Loucy (cell line): ENCODE measurements at regions not wholly inside any gene's neighbourhood (a gene's known extent, or its start where the extent isn't known, plus 50 kb on each side); places are given as distances from the start of the nearest gene placed in this dataset.

ENCODE experiments used
- H2AFZ ChIP-seq: fragments of 200-600 bp; sonication (generic); 2 replicates; pipeline ENCODE4 v1.6.0; 2016; ENCODE audit warnings: antibody characterized with exemption, mild to moderate bottlenecking, low read length, moderate library complexity
- H3F3A ChIP-seq: fragments of 200-600 bp; 2 replicates; pipeline ENCODE4 v1.6.0; 2016; ENCODE audit warnings: antibody characterized with exemption, low read depth, mild to moderate bottlenecking
- H3K27me3 ChIP-seq: fragments of 200-600 bp; sonication (generic); 2 replicates; pipeline ENCODE4 v1.6.1; 2014; ENCODE audit warnings: low read length, mild to moderate bottlenecking; ENCODE audit not compliant: insufficient read depth, poor library complexity, severe bottlenecking
- H3K36me3 ChIP-seq: fragments of 200-600 bp; sonication (generic); 2 replicates; pipeline ENCODE4 v1.6.1; 2016; ENCODE audit warnings: low read length; ENCODE audit not compliant: insufficient read depth
- H3K4me1 ChIP-seq: fragments of 200-600 bp; sonication (generic); 2 replicates; pipeline ENCODE4 v1.5.1; 2014; ENCODE audit warnings: low read length, mild to moderate bottlenecking; ENCODE audit not compliant: insufficient read depth, poor library complexity, severe bottlenecking
- H3K4me2 ChIP-seq: fragments of 200-600 bp; sonication (generic); 2 replicates; pipeline ENCODE4 v1.6.0; 2014; ENCODE audit warnings: antibody characterized with exemption, low read length, low read depth, mild to moderate bottlenecking; ENCODE audit not compliant: poor library complexity, severe bottlenecking
- H3K4me3 ChIP-seq: fragments of 200-600 bp; sonication (generic); 2 replicates; pipeline ENCODE4 v1.5.1; 2014; ENCODE audit warnings: low read length, mild to moderate bottlenecking, mixed read lengths; ENCODE audit not compliant: poor library complexity, severe bottlenecking
- H3K79me2 ChIP-seq: fragments of 200-600 bp; sonication (generic); 2 replicates; pipeline ENCODE4 v1.6.1; 2014; ENCODE audit warnings: low read length; ENCODE audit not compliant: insufficient read depth
- H3K9ac ChIP-seq: fragments of 200-600 bp; sonication (generic); 2 replicates; pipeline ENCODE4 v1.6.0; 2014; ENCODE audit warnings: mild to moderate bottlenecking, low read depth, low read length, moderate library complexity; ENCODE audit not compliant: poor library complexity, severe bottlenecking
- H3K9me2 ChIP-seq: fragments of 200-600 bp; sonication (generic); replicated peaks from 2 replicates; pipeline ENCODE4 v1.6.1; 2016; ENCODE audit warnings: low read depth, low read length, mixed read lengths
- H3K9me3 ChIP-seq: fragments of 200-600 bp; sonication (generic); 2 replicates; pipeline ENCODE4 v1.6.1; 2014; ENCODE audit warnings: mild to moderate bottlenecking, antibody characterized with exemption, low read length, low read depth; ENCODE audit not compliant: insufficient read depth
- H4K20me1 ChIP-seq: fragments of 200-600 bp; sonication (generic); 2 replicates; pipeline ENCODE4 v1.6.0; 2014; ENCODE audit warnings: antibody characterized with exemption, low read length, mild to moderate bottlenecking; ENCODE audit not compliant: insufficient read depth, poor library complexity, severe bottlenecking
- EZH2phosphoT487 ChIP-seq: fragments of 200-600 bp; IDR thresholded peaks from 2 replicates; pipeline ENCODE4 v1.6.1; 2018; ENCODE audit warnings: antibody characterized with exemption, mild to moderate bottlenecking, moderate library complexity, borderline replicate concordance
- TF ChIP-seq, protein P1 (sequence below): fragments of 200-600 bp; sonication (generic); conservative IDR thresholded peaks from 2 replicates; pipeline ENCODE4 v1.5.1; 2014; ENCODE audit warnings: mild to moderate bottlenecking, antibody characterized with exemption, low read length

GRCh38 chr15:31727612-31728011, 302.7 kb upstream of the CHRNA7 start:
- Histone ChIP-seq H3K4me3 (no peak overlapping the region), H3F3A (no peaks in the 10 kb centered on the region), H3K27me3 (no peaks in the 10 kb centered on the region), H3K36me3 (no peaks in the 10 kb centered on the region), H3K9ac (no peak overlapping the region), H3K9me2 (no peaks in the 10 kb centered on the region), H3K79me2 (no peaks in the 10 kb centered on the region), H4K20me1 (no peaks in the 10 kb centered on the region), H3K4me2 (no peak overlapping the region), H3K4me1 (no peaks in the 10 kb centered on the region), H3K9me3 (no peaks in the 10 kb centered on the region), H2AFZ (no peak overlapping the region)
- no peak for TF ChIP-seq EZH2phosphoT487
- TF ChIP-seq, protein P1, sequence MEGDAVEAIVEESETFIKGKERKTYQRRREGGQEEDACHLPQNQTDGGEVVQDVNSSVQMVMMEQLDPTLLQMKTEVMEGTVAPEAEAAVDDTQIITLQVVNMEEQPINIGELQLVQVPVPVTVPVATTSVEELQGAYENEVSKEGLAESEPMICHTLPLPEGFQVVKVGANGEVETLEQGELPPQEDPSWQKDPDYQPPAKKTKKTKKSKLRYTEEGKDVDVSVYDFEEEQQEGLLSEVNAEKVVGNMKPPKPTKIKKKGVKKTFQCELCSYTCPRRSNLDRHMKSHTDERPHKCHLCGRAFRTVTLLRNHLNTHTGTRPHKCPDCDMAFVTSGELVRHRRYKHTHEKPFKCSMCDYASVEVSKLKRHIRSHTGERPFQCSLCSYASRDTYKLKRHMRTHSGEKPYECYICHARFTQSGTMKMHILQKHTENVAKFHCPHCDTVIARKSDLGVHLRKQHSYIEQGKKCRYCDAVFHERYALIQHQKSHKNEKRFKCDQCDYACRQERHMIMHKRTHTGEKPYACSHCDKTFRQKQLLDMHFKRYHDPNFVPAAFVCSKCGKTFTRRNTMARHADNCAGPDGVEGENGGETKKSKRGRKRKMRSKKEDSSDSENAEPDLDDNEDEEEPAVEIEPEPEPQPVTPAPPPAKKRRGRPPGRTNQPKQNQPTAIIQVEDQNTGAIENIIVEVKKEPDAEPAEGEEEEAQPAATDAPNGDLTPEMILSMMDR: no peak

DNA sequence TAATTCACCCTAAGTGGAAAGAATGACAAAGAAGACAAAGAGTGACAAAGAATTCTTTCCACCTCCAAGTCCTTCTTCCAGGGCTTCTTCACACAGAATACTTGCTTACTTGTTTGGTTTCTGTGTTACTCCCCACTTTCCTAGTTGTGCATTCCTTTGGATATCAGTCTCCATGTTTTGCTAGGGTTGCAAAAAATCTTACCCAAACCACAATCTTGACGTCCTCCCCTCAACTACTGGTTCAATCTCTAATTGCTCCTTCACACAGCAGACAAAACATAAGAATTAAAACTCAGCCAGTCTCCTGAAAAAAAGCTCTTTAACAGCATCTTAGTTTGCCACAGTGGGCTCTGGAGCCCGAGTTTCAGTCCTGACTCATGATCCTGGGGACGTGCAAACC, 297.6 kb upstream of the CHRNA7 start:
- H2AFZ ChIP-seq: no peak overlapping the region
- no peaks in the 10 kb centered on the region for H3K27me3 ChIP-seq
- H3K9me2 ChIP-seq: no peaks in the 10 kb centered on the region
- H3K4me1 ChIP-seq: no peaks in the 10 kb centered on the region
- no peaks in the 10 kb centered on the region for H3F3A ChIP-seq
- H3K9me3 ChIP-seq: no peaks in the 10 kb centered on the region
- no peak overlapping the region for H3K4me2 ChIP-seq
- no peaks in the 10 kb centered on the region for H4K20me1 ChIP-seq
- no peaks in the 10 kb centered on the region for H3K79me2 ChIP-seq
- H3K4me3 ChIP-seq: no peak overlapping the region
- TF ChIP-seq EZH2phosphoT487: no peak
- no peaks in the 10 kb centered on the region for H3K36me3 ChIP-seq
- H3K9ac ChIP-seq: no peak overlapping the region

GRCh38 chr15:31733424-31733823, 296.9 kb upstream of the CHRNA7 start:
- Histone ChIP-seq H3K4me1 (no peaks in the 10 kb centered on the region), H3K4me2 (no peak overlapping the region), H2AFZ (no peak overlapping the region), H3K36me3 (no peaks in the 10 kb centered on the region), H4K20me1 (no peaks in the 10 kb centered on the region), H3K9ac (no peak overlapping the region), H3K4me3 (no peak overlapping the region), H3F3A (no peaks in the 10 kb centered on the region), H3K79me2 (no peaks in the 10 kb centered on the region), H3K9me2 (no peaks in the 10 kb centered on the region), H3K9me3 (no peaks in the 10 kb centered on the region), H3K27me3 (no peaks in the 10 kb centered on the region)
- TF ChIP-seq, protein P1: no peak
- TF ChIP-seq EZH2phosphoT487: no peak

GRCh38 chr15:31740203-31740602, 290.1 kb upstream of the CHRNA7 start:
- H3K36me3 ChIP-seq: no peaks in the 10 kb centered on the region
- H3K27me3 ChIP-seq: no peaks in the 10 kb centered on the region
- no peaks in the 10 kb centered on the region for H3F3A ChIP-seq
- no peaks in the 10 kb centered on the region for H3K79me2 ChIP-seq
- H4K20me1 ChIP-seq: no peaks in the 10 kb centered on the region
- H3K9me3 ChIP-seq: no peaks in the 10 kb centered on the region
- no peak overlapping the region for H3K9ac ChIP-seq
- no peak overlapping the region for H3K4me3 ChIP-seq
- no peak overlapping the region for H2AFZ ChIP-seq
- no peaks in the 10 kb centered on the region for H3K4me1 ChIP-seq
- H3K9me2 ChIP-seq: no peaks in the 10 kb centered on the region
- H3K4me2 ChIP-seq: no peak overlapping the region
- no peak for TF ChIP-seq EZH2phosphoT487
- TF ChIP-seq, protein P1: no peak
